ENCODE measurements at regions not wholly inside any gene's neighbourhood (a gene's known extent, or its start where the extent isn't known, plus 50 kb on each side); places are given as distances from the start of the nearest gene placed in this dataset.

DNA sequence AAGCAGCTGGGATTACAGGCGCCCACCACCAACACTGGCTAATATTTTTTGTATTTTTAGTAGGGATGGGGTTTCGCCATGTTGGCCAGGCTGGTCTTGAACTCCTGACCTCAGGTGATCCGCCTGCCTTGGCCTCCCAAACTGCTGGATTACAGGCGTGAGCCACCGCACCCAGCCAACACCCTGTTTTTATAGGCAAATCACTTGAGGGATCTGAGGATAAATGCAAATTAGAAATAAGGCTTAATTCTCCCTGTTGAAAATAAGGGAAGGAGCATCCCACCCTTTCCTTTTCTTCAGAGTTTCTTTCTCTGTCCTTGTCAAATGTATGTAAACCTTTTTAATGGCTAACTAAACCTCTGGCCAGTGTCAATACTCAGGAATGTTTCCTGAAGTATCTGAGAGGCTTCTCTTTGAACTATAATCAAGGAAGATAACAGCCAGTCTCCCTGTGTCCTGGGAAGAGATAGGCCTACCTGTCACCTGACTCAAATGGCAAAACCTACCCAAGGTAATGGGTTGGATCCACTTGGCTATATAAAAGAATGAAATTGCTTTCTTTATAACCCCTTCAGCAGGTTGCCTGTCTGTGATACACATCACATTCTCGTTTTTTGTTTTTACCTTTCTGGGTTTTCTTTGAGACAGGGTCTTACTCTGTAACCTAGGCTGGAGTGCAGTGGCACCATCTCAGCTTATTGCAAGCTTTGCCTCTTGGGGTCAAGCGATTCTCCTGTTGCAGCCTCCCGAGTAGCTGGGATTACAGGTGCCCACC, 64.5 kb upstream of the TNFAIP3 start (continued):
- TF ChIP-seq, protein P1, sequence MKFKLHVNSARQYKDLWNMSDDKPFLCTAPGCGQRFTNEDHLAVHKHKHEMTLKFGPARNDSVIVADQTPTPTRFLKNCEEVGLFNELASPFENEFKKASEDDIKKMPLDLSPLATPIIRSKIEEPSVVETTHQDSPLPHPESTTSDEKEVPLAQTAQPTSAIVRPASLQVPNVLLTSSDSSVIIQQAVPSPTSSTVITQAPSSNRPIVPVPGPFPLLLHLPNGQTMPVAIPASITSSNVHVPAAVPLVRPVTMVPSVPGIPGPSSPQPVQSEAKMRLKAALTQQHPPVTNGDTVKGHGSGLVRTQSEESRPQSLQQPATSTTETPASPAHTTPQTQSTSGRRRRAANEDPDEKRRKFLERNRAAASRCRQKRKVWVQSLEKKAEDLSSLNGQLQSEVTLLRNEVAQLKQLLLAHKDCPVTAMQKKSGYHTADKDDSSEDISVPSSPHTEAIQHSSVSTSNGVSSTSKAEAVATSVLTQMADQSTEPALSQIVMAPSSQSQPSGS (IDR thresholded peaks at IDR 0.05; ENCODE audit: low read length) = no peak

Measured in H1 (cell line).